NT2/D1 (cell line): ENCODE measurements at regions not wholly inside any gene's neighbourhood (a gene's known extent, or its start where the extent isn't known, plus 50 kb on each side); places are given as distances from the start of the nearest gene placed in this dataset.

Experiments
- SUZ12 ChIP-seq: IDR thresholded peaks from 2 replicates; pipeline ENCODE4 v1.6.1; 2011; ENCODE audit not compliant: insufficient read length, insufficient read depth; ENCODE audit errors: extremely low read depth
- YY1 ChIP-seq: IDR thresholded peaks from 2 replicates; pipeline ENCODE4 v1.6.1; 2011; ENCODE audit not compliant: insufficient read length, insufficient read depth
- ZNF274 ChIP-seq: IDR thresholded peaks from 2 replicates; pipeline ENCODE4 v1.6.1; 2011; ENCODE audit warnings: mild to moderate bottlenecking, low read depth, low read length

DNA sequence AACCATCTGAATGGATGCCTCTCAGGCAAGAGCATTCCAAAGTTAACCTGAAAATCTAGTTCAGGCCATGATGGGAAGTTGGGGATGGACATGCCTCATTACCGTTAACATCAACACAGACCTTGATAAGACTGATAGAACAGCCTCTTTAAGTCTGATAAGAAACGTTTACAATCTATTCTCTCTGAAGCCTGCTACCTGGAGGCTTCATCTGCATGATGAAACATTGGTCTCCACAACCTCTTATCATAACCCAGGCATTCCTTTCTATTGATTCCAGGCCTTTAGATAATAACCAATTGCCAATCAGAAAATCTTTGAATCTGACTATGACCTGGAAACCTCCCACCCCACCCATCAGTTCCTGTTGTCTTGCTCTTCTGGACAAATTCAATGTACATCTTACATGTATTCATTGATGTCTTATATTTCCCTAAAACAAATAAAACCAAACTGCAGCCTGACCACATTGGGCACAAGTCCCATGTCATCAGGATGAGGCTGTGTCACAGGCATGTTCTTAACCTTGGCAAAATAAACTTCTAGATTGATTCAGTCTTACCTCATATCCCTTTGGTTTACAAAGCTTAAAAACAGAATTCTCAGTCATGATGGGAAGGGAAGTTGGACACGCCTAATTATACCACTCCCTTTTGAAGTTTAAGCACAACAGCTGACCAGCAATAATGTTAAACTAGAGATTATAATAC lies 843.8 kb upstream of the SPRY2 start:
- TF ChIP-seq YY1 (no peak), SUZ12 (no peak), ZNF274 (no peak)
